ENCODE measurements at regions not wholly inside any gene's neighbourhood (a gene's known extent, or its start where the extent isn't known, plus 50 kb on each side); places are given as distances from the start of the nearest gene placed in this dataset.

DNA sequence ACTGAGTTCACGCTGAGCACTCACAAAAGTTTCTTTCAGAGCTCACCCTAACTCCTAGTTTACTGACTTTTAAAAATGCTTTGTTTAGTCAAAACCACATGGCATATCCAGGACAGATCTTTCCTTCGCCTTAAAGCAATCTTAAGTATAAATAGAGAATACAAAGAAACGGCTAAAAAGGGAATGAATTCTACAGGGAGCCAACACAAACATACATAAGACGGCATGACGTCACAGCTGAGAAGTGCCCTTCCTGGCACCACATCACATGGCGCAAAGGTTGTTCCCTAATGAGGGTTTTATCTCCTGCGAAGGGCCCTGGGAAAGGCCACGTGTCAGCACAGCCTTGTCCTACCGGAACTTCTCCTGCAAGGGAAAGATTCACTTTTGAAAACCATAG lies 141.3 kb downstream of the IRX1 start:
- intact Hi-C loops (cut with DNase I; ENCODE audit: low total_unique reads), result loop anchor here (5.0 kb wide), 1 partner anchor 1295 kb away; no protein-coding TSS in a partner anchor
- DNase-seq (ENCODE audit: low spot score in 2 of 2), result no peak
- H3K4me3 ChIP-seq (ENCODE audit: low read depth, poor library complexity, severe bottlenecking), result no peak overlapping the region
- no peak for TF ChIP-seq CTCF (IDR thresholded peaks at IDR 0.05)
- no peak for TF ChIP-seq POLR2A (IDR thresholded peaks at IDR 0.05)
- 74 to 75% methylated on average over 9 of the region's 9 CpGs for WGBS, 2 donors

GRCh38 chr5:3738919-3739318 lies 143.3 kb downstream of the IRX1 start:
- TF ChIP-seq POLR2A (IDR thresholded peaks at IDR 0.05), result no peak
- no peak for TF ChIP-seq CTCF (IDR thresholded peaks at IDR 0.05)
- DNase-seq (ENCODE audit: low spot score in 2 of 2), result no peak
- no peak overlapping the region for H3K4me3 ChIP-seq (ENCODE audit: low read depth, poor library complexity, severe bottlenecking)
- 79 to 84% methylated on average over 3 of the region's 3 CpGs for WGBS, 2 donors
- intact Hi-C loops (cut with DNase I; ENCODE audit: low total_unique reads), result loop anchor here (5.0 kb wide), 1 partner anchor 1297 kb away; no protein-coding TSS in a partner anchor

GRCh38 chr5:3740546-3741373 lies 145.1 kb downstream of the IRX1 start:
- 85 to 86% methylated on average over 26 to 27 of the region's 27 CpGs for WGBS, 2 donors
- no peak for DNase-seq (ENCODE audit: low spot score in 2 of 2)
- intact Hi-C loops (cut with DNase I; ENCODE audit: low total_unique reads), result no loop called here
- H3K4me3 ChIP-seq (ENCODE audit: low read depth, poor library complexity, severe bottlenecking), result no peak overlapping the region
- TF ChIP-seq POLR2A (IDR thresholded peaks at IDR 0.05), result no peak
- no peak for TF ChIP-seq CTCF (IDR thresholded peaks at IDR 0.05)

GRCh38 chr5:3741374-3741770 lies 145.7 kb downstream of the IRX1 start:
- DNase-seq (ENCODE audit: low spot score in 2 of 2), result no peak
- no peak for TF ChIP-seq POLR2A (IDR thresholded peaks at IDR 0.05)
- no peak for TF ChIP-seq CTCF (IDR thresholded peaks at IDR 0.05)
- no peak overlapping the region for H3K4me3 ChIP-seq (ENCODE audit: low read depth, poor library complexity, severe bottlenecking)
- 60 to 80% methylated on average over 8 of the region's 8 CpGs for WGBS, 2 donors
- intact Hi-C loops (cut with DNase I; ENCODE audit: low total_unique reads), result no loop called here

- DNase-seq (ENCODE audit: low spot score in 2 of 2), result no peak
- intact Hi-C loops (cut with DNase I; ENCODE audit: low total_unique reads), result no loop called here
- TF ChIP-seq CTCF (IDR thresholded peaks at IDR 0.05) (no peak), POLR2A (IDR thresholded peaks at IDR 0.05) (no peak)
- no peak overlapping the region for H3K4me3 ChIP-seq (ENCODE audit: low read depth, poor library complexity, severe bottlenecking)
- 85 to 91% methylated on average over 3 of the region's 3 CpGs for WGBS, 2 donors
These were observed 147.1 kb downstream of the IRX1 start for GRCh38 chr5:3742750-3743149.
